ENCODE measurements at regions not wholly inside any gene's neighbourhood (a gene's known extent, or its start where the extent isn't known, plus 50 kb on each side); places are given as distances from the start of the nearest gene placed in this dataset.

DNA sequence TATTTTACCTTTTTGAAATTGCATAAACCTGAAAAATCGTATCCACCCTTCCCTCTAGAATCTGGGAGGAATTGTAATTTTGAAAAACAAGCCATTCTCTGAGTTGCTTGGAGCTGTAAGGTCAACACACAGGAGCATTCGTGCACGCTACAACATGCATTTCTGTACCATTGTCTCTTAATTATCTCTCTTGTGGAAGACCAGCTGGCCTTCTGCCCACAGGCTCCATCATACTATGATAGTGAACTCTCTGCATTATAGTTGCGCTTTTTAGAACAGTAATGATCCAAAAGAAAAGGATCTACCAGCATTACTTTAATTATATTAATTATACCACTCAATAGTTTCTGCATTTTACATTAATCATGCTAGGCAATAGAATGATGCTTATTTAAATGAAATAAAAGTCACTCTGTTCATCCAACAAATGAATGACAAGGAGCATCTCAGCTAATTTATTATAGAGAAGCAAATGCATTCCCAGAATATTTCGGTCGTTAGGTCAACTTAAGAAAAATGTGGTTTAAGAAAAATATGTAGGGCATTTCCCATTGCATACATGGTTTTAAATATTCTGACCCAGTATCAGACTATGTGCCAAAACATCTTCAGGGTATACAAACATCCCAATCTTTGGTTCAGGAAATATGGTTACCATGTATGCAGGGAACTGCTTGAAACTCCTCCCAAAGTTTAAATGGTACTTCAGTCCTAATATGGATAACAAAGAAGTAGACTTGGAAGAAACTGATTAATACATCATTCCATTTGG, 263.5 kb downstream of the TFAP2A start:
- TF ChIP-seq, protein P1, sequence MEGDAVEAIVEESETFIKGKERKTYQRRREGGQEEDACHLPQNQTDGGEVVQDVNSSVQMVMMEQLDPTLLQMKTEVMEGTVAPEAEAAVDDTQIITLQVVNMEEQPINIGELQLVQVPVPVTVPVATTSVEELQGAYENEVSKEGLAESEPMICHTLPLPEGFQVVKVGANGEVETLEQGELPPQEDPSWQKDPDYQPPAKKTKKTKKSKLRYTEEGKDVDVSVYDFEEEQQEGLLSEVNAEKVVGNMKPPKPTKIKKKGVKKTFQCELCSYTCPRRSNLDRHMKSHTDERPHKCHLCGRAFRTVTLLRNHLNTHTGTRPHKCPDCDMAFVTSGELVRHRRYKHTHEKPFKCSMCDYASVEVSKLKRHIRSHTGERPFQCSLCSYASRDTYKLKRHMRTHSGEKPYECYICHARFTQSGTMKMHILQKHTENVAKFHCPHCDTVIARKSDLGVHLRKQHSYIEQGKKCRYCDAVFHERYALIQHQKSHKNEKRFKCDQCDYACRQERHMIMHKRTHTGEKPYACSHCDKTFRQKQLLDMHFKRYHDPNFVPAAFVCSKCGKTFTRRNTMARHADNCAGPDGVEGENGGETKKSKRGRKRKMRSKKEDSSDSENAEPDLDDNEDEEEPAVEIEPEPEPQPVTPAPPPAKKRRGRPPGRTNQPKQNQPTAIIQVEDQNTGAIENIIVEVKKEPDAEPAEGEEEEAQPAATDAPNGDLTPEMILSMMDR (IDR thresholded peaks at IDR 0.05; ENCODE audit: low read depth, low read length, missing input control) = no peak
- no peak for TF ChIP-seq TAF1 (conservative IDR thresholded peaks at IDR 0.05)
- TF ChIP-seq RXRA (IDR thresholded peaks at IDR 0.05) = no peak
- TF ChIP-seq JUND (IDR thresholded peaks at IDR 0.05) = no peak

Measured in liver (tissue), 3 donors.